ENCODE measurements at regions not wholly inside any gene's neighbourhood (a gene's known extent, or its start where the extent isn't known, plus 50 kb on each side); places are given as distances from the start of the nearest gene placed in this dataset.

DNA sequence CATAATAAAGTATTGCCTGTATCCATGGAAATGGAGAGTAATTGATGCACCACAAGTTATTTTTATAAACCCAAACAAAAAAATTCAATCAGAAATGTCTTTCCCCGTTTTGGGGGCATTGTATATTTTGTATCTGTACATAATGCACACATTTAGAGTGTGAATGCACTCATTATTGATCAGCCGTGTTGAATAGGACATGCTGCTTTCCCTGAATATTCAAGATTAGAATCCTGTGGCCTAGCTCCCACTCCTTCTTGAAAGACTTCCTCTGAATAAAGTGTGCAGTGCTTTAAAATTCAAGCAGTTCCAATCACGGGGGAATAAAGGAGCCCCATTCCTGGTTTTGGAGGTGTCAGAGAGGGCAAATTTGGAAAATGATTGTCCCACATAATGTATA, 103.8 kb upstream of the TOX3 start:
- H3K27ac Mint-ChIP-seq: no peak overlapping the region

More for the DNA sequence above, 103.8 kb upstream of the TOX3 start:
- Histone ChIP-seq H3K36me3 (ENCODE audit: insufficient read depth) (no peaks in the 10 kb centered on the region), H3K27me3 (ENCODE audit: insufficient read depth) (no peaks in the 10 kb centered on the region), H2AFZ (no peak overlapping the region), H3K27ac (ENCODE audit: low read depth) (no peak overlapping the region), H3K4me3 (no peak overlapping the region), H3K4me2 (no peak overlapping the region), H3F3A (replicated peaks; ENCODE audit: low read depth) (no peaks in the 10 kb centered on the region), H3K9me2 (ENCODE audit: insufficient read depth) (peaks cover 9% of the 10 kb centered on the region), H3K4me1 (ENCODE audit: insufficient read depth) (peaks cover 18% of the 10 kb centered on the region), H4K20me1 (replicated peaks; ENCODE audit: insufficient read depth) (no peaks in the 10 kb centered on the region), H3K79me2 (replicated peaks; ENCODE audit: insufficient read depth) (no peaks in the 10 kb centered on the region)
- Mint-ChIP-seq H3K4me3 (no peak overlapping the region), H3K27me3 (ENCODE audit: insufficient read depth, low read depth, poor library complexity) (peaks cover 2% of the 10 kb centered on the region), H3K4me1 (peaks cover 23% of the 10 kb centered on the region), H3K9me3 (no peaks in the 10 kb centered on the region), H3K36me3 (ENCODE audit: low read depth) (no peaks in the 10 kb centered on the region)
- no peak for ATAC-seq
- TF ChIP-seq EZH2 (IDR thresholded peaks at IDR 0.05; ENCODE audit: low read depth, unreplicated experiment) (no peak), ZNF331 (CRISPR knock-in tag; IDR thresholded peaks at IDR 0.05; ENCODE audit: low read depth) (no peak), POLR2AphosphoS5 (IDR thresholded peaks at IDR 0.05; ENCODE audit: low read depth) (no peak), CREB1 (CRISPR knock-in tag; IDR thresholded peaks at IDR 0.05; ENCODE audit: low read depth) (no peak), ZNF114 (CRISPR knock-in tag; IDR thresholded peaks at IDR 0.05) (no peak), JUNB (IDR thresholded peaks at IDR 0.05; ENCODE audit: unreplicated experiment) (no peak), EZH2phosphoT487 (IDR thresholded peaks at IDR 0.05; ENCODE audit: unreplicated experiment) (no peak), NANOG (IDR thresholded peaks at IDR 0.05; ENCODE audit: borderline replicate concordance) (no peak), STAT1 (IDR thresholded peaks at IDR 0.05; ENCODE audit: unreplicated experiment) (no peak)
- TF ChIP-seq, protein P1, sequence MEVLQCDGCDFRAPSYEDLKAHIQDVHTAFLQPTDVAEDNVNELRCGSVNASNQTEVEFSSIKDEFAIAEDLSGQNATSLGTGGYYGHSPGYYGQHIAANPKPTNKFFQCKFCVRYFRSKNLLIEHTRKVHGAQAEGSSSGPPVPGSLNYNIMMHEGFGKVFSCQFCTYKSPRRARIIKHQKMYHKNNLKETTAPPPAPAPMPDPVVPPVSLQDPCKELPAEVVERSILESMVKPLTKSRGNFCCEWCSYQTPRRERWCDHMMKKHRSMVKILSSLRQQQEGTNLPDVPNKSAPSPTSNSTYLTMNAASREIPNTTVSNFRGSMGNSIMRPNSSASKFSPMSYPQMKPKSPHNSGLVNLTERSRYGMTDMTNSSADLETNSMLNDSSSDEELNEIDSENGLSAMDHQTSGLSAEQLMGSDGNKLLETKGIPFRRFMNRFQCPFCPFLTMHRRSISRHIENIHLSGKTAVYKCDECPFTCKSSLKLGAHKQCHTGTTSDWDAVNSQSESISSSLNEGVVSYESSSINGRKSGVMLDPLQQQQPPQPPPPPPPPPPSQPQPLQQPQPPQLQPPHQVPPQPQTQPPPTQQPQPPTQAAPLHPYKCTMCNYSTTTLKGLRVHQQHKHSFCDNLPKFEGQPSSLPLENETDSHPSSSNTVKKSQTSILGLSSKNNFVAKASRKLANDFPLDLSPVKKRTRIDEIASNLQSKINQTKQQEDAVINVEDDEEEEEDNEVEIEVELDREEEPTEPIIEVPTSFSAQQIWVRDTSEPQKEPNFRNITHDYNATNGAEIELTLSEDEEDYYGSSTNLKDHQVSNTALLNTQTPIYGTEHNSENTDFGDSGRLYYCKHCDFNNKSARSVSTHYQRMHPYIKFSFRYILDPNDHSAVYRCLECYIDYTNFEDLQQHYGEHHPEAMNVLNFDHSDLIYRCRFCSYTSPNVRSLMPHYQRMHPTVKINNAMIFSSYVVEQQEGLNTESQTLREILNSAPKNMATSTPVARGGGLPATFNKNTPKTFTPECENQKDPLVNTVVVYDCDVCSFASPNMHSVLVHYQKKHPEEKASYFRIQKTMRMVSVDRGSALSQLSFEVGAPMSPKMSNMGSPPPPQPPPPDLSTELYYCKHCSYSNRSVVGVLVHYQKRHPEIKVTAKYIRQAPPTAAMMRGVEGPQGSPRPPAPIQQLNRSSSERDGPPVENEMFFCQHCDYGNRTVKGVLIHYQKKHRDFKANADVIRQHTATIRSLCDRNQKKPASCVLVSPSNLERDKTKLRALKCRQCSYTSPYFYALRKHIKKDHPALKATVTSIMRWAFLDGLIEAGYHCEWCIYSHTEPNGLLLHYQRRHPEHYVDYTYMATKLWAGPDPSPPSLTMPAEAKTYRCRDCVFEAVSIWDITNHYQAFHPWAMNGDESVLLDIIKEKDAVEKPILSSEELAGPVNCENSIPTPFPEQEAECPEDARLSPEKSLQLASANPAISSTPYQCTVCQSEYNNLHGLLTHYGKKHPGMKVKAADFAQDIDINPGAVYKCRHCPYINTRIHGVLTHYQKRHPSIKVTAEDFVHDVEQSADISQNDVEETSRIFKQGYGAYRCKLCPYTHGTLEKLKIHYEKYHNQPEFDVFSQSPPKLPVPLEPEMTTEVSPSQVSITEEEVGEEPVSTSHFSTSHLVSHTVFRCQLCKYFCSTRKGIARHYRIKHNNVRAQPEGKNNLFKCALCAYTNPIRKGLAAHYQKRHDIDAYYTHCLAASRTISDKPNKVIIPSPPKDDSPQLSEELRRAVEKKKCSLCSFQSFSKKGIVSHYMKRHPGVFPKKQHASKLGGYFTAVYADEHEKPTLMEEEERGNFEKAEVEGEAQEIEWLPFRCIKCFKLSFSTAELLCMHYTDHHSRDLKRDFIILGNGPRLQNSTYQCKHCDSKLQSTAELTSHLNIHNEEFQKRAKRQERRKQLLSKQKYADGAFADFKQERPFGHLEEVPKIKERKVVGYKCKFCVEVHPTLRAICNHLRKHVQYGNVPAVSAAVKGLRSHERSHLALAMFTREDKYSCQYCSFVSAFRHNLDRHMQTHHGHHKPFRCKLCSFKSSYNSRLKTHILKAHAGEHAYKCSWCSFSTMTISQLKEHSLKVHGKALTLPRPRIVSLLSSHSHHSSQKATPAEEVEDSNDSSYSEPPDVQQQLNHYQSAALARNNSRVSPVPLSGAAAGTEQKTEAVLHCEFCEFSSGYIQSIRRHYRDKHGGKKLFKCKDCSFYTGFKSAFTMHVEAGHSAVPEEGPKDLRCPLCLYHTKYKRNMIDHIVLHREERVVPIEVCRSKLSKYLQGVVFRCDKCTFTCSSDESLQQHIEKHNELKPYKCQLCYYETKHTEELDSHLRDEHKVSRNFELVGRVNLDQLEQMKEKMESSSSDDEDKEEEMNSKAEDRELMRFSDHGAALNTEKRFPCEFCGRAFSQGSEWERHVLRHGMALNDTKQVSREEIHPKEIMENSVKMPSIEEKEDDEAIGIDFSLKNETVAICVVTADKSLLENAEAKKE (CRISPR knock-in tag; IDR thresholded peaks at IDR 0.05): no peak
- TF ChIP-seq, protein P2, sequence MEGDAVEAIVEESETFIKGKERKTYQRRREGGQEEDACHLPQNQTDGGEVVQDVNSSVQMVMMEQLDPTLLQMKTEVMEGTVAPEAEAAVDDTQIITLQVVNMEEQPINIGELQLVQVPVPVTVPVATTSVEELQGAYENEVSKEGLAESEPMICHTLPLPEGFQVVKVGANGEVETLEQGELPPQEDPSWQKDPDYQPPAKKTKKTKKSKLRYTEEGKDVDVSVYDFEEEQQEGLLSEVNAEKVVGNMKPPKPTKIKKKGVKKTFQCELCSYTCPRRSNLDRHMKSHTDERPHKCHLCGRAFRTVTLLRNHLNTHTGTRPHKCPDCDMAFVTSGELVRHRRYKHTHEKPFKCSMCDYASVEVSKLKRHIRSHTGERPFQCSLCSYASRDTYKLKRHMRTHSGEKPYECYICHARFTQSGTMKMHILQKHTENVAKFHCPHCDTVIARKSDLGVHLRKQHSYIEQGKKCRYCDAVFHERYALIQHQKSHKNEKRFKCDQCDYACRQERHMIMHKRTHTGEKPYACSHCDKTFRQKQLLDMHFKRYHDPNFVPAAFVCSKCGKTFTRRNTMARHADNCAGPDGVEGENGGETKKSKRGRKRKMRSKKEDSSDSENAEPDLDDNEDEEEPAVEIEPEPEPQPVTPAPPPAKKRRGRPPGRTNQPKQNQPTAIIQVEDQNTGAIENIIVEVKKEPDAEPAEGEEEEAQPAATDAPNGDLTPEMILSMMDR (conservative IDR thresholded peaks at IDR 0.05; ENCODE audit: low read depth in 2 of 2): no peak
- TF ChIP-seq, protein P3, sequence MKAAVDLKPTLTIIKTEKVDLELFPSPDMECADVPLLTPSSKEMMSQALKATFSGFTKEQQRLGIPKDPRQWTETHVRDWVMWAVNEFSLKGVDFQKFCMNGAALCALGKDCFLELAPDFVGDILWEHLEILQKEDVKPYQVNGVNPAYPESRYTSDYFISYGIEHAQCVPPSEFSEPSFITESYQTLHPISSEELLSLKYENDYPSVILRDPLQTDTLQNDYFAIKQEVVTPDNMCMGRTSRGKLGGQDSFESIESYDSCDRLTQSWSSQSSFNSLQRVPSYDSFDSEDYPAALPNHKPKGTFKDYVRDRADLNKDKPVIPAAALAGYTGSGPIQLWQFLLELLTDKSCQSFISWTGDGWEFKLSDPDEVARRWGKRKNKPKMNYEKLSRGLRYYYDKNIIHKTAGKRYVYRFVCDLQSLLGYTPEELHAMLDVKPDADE (IDR thresholded peaks at IDR 0.05): no peak
- TF ChIP-seq, protein P4, sequence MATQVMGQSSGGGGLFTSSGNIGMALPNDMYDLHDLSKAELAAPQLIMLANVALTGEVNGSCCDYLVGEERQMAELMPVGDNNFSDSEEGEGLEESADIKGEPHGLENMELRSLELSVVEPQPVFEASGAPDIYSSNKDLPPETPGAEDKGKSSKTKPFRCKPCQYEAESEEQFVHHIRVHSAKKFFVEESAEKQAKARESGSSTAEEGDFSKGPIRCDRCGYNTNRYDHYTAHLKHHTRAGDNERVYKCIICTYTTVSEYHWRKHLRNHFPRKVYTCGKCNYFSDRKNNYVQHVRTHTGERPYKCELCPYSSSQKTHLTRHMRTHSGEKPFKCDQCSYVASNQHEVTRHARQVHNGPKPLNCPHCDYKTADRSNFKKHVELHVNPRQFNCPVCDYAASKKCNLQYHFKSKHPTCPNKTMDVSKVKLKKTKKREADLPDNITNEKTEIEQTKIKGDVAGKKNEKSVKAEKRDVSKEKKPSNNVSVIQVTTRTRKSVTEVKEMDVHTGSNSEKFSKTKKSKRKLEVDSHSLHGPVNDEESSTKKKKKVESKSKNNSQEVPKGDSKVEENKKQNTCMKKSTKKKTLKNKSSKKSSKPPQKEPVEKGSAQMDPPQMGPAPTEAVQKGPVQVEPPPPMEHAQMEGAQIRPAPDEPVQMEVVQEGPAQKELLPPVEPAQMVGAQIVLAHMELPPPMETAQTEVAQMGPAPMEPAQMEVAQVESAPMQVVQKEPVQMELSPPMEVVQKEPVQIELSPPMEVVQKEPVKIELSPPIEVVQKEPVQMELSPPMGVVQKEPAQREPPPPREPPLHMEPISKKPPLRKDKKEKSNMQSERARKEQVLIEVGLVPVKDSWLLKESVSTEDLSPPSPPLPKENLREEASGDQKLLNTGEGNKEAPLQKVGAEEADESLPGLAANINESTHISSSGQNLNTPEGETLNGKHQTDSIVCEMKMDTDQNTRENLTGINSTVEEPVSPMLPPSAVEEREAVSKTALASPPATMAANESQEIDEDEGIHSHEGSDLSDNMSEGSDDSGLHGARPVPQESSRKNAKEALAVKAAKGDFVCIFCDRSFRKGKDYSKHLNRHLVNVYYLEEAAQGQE (IDR thresholded peaks at IDR 0.05; ENCODE audit: unreplicated experiment): no peak
- DNase-seq (ENCODE audit: low spot score): no peak

Measured in GM23338 (cell line).